Epithelial cell of proximal tubule (primary cell): ENCODE measurements at regions not wholly inside any gene's neighbourhood (a gene's known extent, or its start where the extent isn't known, plus 50 kb on each side); places are given as distances from the start of the nearest gene placed in this dataset.
A peak's percentile ranks its signal among the peaks of the same experiment; 100 is the strongest.

Experiments
- DNase-seq: peaks from one replicate; pipeline ENCODE4 v3.0.0-alpha.2; 2011; ENCODE audit warnings: low read depth
- H3K4me3 ChIP-seq: 2 replicates; pipeline ENCODE4 v1.5.1; 2011; ENCODE audit warnings: low read depth, mild to moderate bottlenecking, low read length
- TF ChIP-seq, protein P1 (sequence below): conservative IDR thresholded peaks from 2 replicates; pipeline ENCODE4 v1.5.1; 2012; ENCODE audit warnings: low read depth, mild to moderate bottlenecking, low read length

DNA sequence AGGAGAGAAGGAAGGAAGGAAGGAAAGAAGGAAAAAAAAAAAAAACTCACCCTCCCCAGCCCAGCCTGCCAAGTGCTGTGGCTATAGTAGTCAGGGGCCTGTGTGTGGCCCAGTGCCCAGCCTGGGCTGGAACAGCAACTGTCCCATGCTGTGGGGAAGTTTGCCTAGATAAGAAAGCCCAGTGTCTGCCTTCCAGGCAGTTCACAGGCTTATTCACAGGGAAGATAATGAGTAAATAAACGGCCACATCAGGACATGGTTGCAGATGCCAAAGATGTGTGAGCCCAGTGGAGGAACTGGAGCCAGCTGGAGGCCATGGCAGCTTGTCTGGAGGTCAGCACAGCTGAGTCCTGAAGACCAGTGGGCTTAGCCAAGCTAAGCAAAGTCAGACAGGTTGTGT is 132.4 kb upstream of the FOXK1 start:
- DNase-seq: no peak

DNA sequence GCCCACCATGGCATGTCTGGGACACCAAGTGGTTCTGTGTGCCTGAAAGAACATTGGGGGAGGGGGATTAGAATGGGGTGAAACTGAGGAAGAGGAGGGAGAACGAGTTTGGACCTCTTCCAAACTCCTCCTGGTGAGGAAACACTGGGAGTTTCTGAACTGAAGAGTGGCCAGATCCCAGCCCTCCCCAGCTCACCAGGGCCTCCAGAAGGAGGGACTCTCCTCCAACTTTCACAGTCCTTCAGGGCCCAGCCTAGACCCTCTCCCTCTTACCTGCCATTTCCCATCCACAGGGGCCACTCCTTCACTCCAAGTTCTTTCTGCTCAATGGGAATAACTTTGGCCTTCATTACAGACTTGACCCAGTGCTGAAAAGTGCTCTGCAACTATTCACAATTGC is 132.0 kb upstream of the FOXK1 start:
- TF ChIP-seq, protein P1, sequence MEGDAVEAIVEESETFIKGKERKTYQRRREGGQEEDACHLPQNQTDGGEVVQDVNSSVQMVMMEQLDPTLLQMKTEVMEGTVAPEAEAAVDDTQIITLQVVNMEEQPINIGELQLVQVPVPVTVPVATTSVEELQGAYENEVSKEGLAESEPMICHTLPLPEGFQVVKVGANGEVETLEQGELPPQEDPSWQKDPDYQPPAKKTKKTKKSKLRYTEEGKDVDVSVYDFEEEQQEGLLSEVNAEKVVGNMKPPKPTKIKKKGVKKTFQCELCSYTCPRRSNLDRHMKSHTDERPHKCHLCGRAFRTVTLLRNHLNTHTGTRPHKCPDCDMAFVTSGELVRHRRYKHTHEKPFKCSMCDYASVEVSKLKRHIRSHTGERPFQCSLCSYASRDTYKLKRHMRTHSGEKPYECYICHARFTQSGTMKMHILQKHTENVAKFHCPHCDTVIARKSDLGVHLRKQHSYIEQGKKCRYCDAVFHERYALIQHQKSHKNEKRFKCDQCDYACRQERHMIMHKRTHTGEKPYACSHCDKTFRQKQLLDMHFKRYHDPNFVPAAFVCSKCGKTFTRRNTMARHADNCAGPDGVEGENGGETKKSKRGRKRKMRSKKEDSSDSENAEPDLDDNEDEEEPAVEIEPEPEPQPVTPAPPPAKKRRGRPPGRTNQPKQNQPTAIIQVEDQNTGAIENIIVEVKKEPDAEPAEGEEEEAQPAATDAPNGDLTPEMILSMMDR: no peak
- no peak overlapping the region for H3K4me3 ChIP-seq
- DNase-seq: no peak

More for the DNA sequence above, 132.4 kb upstream of the FOXK1 start:
- TF ChIP-seq, protein P1: no peak
- no peak overlapping the region for H3K4me3 ChIP-seq

DNA sequence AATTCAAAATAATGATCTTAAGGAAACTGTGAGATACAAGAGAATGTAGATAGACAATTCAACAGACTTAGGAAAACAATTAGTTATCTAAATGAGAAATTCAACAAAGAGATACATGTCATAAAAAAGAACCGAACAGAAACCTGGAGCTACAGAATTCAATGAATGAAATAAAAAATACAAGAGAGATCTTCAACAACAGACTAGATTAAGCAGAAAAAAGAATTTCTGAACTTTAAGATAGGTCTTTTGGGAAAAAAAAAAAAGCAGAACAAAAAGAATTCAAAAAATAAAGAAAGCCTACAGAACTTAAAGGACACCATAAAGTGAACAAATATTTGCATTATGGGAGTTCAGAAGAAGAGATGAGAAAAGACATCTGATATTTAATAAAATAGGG is 129.1 kb upstream of the FOXK1 start:
- H3K4me3 ChIP-seq: no peak overlapping the region
- TF ChIP-seq, protein P1: no peak
- DNase-seq: no peak

DNA sequence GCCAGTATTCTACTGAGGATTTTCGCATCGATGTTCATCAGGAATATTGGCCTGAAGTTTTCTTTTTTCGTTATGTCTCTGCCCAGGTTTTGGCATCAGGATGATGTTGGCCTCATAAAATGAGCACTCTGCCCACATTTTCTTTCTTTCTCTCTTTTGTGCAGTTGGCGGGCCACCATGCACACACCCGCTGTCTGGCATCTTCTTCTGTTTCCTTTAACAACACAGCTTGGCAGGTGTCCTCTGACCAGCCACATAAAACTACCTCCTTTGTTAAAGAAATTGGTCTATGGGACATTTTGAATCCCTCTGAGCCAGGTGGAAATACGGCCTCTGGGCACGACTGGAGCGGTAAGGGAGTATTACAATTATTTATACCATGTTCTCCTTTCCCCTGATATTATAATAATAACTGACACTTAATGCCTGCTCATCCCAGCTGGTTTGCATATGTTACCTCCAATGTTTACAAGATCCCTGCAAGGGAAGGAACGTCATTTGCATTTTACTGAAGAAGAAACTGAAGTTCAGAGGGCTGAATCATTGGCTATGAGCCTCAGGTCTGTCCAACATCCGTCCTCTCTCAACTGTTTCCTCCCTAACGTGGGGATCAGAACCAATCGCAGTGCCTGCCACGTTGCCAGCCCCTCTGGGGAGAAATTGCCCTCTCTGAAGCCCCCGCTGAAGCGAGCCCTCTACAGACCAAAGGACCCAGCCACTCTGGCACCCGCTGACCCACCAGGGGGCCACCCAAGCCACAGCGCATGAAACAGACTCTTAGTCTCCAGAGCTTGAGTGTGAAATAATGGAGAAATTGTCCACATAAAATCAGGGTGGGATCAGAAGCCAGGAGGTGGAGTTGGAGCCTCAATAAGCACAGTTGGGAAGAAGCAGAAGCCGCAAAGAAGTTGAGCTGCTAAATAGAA is 125.0 kb upstream of the FOXK1 start:
- no peak overlapping the region for H3K4me3 ChIP-seq
- TF ChIP-seq, protein P1: no peak
- no peak for DNase-seq

DNA sequence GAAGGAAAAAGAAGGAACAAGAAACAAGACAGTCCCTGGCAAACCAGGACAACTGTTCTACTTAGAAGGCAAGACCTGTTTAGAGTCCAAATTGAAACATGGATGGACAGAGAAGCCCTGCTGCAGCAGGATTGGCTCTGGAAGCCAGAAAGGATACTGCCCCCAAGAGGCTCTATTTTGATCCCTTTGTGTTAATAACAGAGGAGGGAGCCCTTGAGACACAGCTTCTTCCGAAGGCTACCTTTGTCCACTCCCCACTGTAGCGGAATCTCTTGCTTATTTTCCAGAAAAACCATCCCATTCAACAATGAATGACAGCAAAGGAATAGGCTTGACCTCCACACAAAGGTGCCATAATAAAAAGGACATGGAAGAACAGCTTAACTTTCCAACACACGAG is 120.3 kb upstream of the FOXK1 start:
- DNase-seq: no peak
- TF ChIP-seq, protein P1: peak; percentile 7
- no peak overlapping the region for H3K4me3 ChIP-seq

DNA sequence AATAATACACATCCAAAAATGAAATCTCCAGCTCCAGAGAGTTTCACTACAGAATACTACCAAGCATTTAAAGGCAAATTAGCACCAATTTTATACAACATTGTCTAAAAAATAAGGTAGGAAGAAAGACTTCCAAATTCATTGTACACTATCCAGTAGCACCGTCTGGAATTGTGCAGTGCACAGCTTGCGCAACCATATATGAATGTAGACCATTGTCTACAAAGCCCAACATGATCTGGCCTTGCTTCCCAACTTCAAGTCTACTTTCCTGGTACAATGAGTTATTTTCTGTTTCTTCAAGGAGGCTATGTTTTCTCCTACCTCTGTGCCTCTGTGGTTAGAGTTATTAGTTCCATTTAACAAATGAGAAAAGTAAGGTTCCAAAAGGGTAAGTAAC is 115.4 kb upstream of the FOXK1 start:
- TF ChIP-seq, protein P1: no peak
- no peak for DNase-seq
- H3K4me3 ChIP-seq: no peak overlapping the region

DNA sequence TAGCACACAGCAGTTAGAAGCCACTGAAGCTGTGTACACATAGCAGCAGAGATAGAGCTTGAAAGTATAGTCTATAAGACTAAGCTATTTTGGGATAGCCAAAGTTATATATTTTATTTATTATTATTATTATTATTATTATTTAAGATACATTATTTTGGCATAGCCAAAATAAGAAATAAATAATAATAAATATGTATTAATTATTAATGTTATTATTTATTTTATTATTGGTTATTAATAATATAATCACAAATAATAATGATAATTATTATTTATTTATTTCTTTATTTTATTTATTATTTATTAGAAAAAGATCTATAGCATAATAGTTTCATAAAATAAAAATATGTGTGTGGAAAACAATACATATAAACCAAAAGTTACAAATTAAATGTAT is 107.2 kb upstream of the FOXK1 start:
- DNase-seq: no peak
- TF ChIP-seq, protein P1: no peak

More for the DNA sequence above, 107.2 kb upstream of the FOXK1 start:
- H3K4me3 ChIP-seq: no peak overlapping the region
